ENCODE measurements at regions not wholly inside any gene's neighbourhood (a gene's known extent, or its start where the extent isn't known, plus 50 kb on each side); places are given as distances from the start of the nearest gene placed in this dataset.

DNA sequence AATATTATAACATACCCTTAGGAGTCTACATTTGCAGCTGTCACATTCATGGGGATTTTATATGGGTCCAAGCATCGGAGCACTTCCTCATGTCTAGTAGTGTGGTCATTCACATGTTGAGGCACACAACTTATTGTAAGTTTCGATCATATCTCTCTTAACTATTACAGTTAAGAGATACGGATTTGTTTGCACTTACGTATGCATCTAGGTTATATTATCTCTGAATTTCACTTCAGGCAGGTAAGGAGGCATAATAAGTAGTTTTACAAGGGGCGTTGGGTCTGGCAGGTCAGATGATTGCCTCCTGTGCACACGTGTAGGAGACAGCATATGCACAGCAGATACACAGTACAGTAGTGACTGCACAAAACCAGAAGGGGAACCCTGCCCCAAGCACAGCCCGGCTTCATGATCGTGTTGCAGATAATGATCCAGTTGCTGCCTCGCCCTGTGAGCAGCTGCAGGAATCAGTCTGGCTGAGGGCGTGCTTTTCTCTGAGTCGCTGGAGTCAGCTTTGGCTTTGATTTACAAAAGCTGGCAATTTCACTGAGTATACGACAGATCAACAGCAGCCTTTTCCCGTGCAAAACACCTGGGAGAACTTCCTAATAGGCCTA is 302.9 kb upstream of the GATB start:
- TF ChIP-seq CTCF (IDR thresholded peaks at IDR 0.05): no peak
- TF ChIP-seq POLR2A (IDR thresholded peaks at IDR 0.05): no peak
